ENCODE measurements at regions not wholly inside any gene's neighbourhood (a gene's known extent, or its start where the extent isn't known, plus 50 kb on each side); places are given as distances from the start of the nearest gene placed in this dataset.

DNA sequence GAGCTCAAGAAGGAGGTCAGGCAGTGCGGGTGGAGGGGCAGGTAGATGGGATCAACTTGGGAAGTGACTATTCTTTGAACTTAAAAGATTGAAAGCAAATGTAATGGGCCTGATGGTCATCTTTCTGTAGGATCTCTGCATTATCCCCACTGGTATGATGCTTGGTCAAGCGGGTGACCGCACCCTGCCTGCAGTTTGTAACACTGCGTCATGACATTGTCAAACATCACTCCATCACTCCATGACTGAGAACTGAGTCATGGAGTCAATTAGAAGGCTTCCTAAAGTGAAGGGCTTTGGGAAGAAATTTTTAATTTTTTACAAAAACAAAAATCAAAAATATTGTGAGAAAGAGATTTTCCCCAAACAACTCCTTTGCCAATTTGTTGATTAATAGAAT lies 62.4 kb upstream of the BMAL1 start:
- no peak overlapping the region for H3K4me2 ChIP-seq (ENCODE audit: insufficient read depth, low read length)
- no peaks in the 10 kb centered on the region for H4K20me1 ChIP-seq (replicated peaks; ENCODE audit: control insufficient read depth, extremely low read depth, insufficient read depth, low read length)
- FAIRE-seq (peak; percentile 83), DNase-seq (ENCODE audit: low read depth, low spot score) (peak; percentile 32)
- H3K36me3 ChIP-seq (ENCODE audit: control insufficient read depth in 2 of 2, extremely low read depth in 1 of 2, insufficient read depth in 2 of 2, low read length in 2 of 2): no peaks in the 10 kb centered on the region
- no peaks in the 10 kb centered on the region for H3K9me3 ChIP-seq (replicated peaks; ENCODE audit: control insufficient read depth, insufficient read depth, low read length)
- TF ChIP-seq POLR2AphosphoS5 (IDR thresholded peaks at IDR 0.05; ENCODE audit: insufficient read depth, low read depth, low read length) (no peak), FOS (IDR thresholded peaks at IDR 0.05; ENCODE audit: borderline replicate concordance, insufficient read depth, low read length) (peak; percentile 64)
- no peaks in the 10 kb centered on the region for H3K9me1 ChIP-seq (replicated peaks; ENCODE audit: control insufficient read depth, extremely low read depth, insufficient read depth, low read length)
- H3K4me1 ChIP-seq (ENCODE audit: control insufficient read depth, extremely low read depth, insufficient read depth, low read length): peaks cover 20% of the 10 kb centered on the region
- H3K79me2 ChIP-seq (ENCODE audit: control insufficient read depth, insufficient read depth, low read length): no peaks in the 10 kb centered on the region
- intact Hi-C loops (cut with micrococcal nuclease) (loop anchor here (5.0 kb wide), 1 partner anchor 98 kb away; no protein-coding TSS in a partner anchor), dilution Hi-C loops (cut with MboI; ENCODE audit: extremely low pct_ligation_motif_present, low sequenced_read_pairs) (no loop called here)
- H3K4me3 ChIP-seq (replicated peaks in 1 of 3; ENCODE audit: insufficient read depth in 1 of 3, low read depth in 1 of 3, low read length in 3 of 3): no peak overlapping the region
- ChIA-PET POLR2A (no interaction called here), CTCF (interaction anchor here (1.1 to 11.1 kb wide), 3 partner anchors 15 to 120 kb away, joined by 3 to 170 read pairs (median 17); no protein-coding TSS in a partner anchor)
- no peaks in the 10 kb centered on the region for H3K27me3 ChIP-seq (ENCODE audit: control insufficient read depth in 2 of 2, insufficient read depth in 2 of 2, low read length in 2 of 2)
- H3K9ac ChIP-seq (replicated peaks; ENCODE audit: extremely low read depth, insufficient read depth, low read length): no peak overlapping the region
- peak overlapping the region; percentile 99 for H3K27ac ChIP-seq (ENCODE audit: insufficient read depth, low read depth, low read length)
- H2AFZ ChIP-seq (ENCODE audit: low read depth, low read length): no peak overlapping the region
- BruUV-seq (replicated peaks): no TSS peak

DNA sequence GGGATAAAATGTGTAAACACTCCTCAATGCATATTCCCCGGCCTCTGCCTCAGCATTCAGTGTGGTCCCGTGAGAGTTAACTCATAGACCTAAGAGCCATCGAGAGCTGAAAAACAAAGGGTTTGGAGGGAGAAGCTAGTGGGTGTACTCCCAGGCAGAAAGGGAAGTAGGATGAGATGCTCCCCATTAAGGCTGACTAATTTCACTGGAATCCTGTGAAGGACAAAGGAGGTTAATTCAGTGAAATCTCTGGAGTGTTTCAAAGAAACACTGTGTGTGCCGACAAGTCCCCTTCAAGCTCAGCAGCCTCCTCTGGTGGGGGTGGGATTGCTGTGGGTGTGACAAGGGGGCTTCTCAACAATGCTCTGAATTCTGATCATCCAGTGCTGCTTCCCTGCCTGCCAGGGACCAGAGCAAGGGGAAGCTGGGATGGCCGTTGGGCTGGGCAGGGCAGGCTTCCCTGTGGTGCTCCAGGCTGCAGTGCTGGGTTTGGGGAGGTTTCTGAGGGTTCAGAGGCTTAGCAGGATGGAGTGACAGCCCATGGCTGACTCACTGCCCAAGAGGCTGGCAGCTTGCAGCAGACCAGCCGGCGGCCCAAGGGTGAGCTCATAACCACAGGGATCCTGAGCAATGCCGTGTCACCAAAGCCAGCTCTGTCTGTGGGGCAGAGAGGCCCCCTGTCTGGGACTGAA lies 61.4 kb upstream of the BMAL1 start:
- dilution Hi-C loops (cut with MboI; ENCODE audit: extremely low pct_ligation_motif_present, low sequenced_read_pairs): no loop called here
- ChIA-PET CTCF (interaction anchor here (1.0 to 11.1 kb wide), 10 partner anchors 8 to 252 kb away, joined by 3 to 170 read pairs (median 6); no protein-coding TSS in a partner anchor), POLR2A (interaction anchor here (0.7 kb wide), 1 partner anchor 21 kb away, joined by 3 read pairs; no protein-coding TSS in a partner anchor)
- intact Hi-C loops (cut with micrococcal nuclease): loop anchor here (1.0 to 5.0 kb wide), 5 partner anchors 45 to 247 kb away; partner anchors contain the start of genes BMAL1 and BTBD10
- Histone ChIP-seq H3K79me2 (ENCODE audit: control insufficient read depth, insufficient read depth, low read length) (no peaks in the 10 kb centered on the region), H3K9me1 (replicated peaks; ENCODE audit: control insufficient read depth, extremely low read depth, insufficient read depth, low read length) (no peaks in the 10 kb centered on the region), H3K9ac (replicated peaks; ENCODE audit: extremely low read depth, insufficient read depth, low read length) (peak overlapping the region; percentile 87), H3K9me3 (replicated peaks; ENCODE audit: control insufficient read depth, insufficient read depth, low read length) (no peaks in the 10 kb centered on the region), H4K20me1 (replicated peaks; ENCODE audit: control insufficient read depth, extremely low read depth, insufficient read depth, low read length) (no peaks in the 10 kb centered on the region), H3K4me1 (ENCODE audit: control insufficient read depth, extremely low read depth, insufficient read depth, low read length) (peaks cover 20% of the 10 kb centered on the region), H2AFZ (ENCODE audit: low read depth, low read length) (peak overlapping the region; percentile 76), H3K4me2 (ENCODE audit: insufficient read depth, low read length) (peak overlapping the region; percentile 80), H3K36me3 (ENCODE audit: control insufficient read depth in 2 of 2, extremely low read depth in 1 of 2, insufficient read depth in 2 of 2, low read length in 2 of 2) (no peaks in the 10 kb centered on the region), H3K27ac (ENCODE audit: insufficient read depth, low read depth, low read length) (peak overlapping the region; percentile 99), H3K27me3 (ENCODE audit: control insufficient read depth in 2 of 2, insufficient read depth in 2 of 2, low read length in 2 of 2) (no peaks in the 10 kb centered on the region), H3K4me3 (replicated peaks in 1 of 3; ENCODE audit: insufficient read depth in 1 of 3, low read depth in 1 of 3, low read length in 3 of 3) (peak overlapping the region in 1 of 3 experiments; percentile 17)
- TF ChIP-seq, protein P1, sequence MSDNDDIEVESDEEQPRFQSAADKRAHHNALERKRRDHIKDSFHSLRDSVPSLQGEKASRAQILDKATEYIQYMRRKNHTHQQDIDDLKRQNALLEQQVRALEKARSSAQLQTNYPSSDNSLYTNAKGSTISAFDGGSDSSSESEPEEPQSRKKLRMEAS (IDR thresholded peaks at IDR 0.05; ENCODE audit: insufficient read depth, insufficient read length): no peak
- no peak for TF ChIP-seq GATA2 (IDR thresholded peaks at IDR 0.05; ENCODE audit: insufficient read depth, insufficient read length, low read depth, low read length)
- no peak for TF ChIP-seq EZH2 (IDR thresholded peaks at IDR 0.05; ENCODE audit: borderline replicate concordance, low read depth, low read length, severe bottlenecking)
- TF ChIP-seq POLR2A (IDR thresholded peaks at IDR 0.05; ENCODE audit: low read depth, low read length): peak; percentile 53
- TF ChIP-seq MYC (IDR thresholded peaks at IDR 0.05; ENCODE audit: low read depth, low read length): no peak
- peak; percentile 44 for TF ChIP-seq JUN (IDR thresholded peaks at IDR 0.05; ENCODE audit: borderline replicate concordance, insufficient read depth, insufficient read length, low read depth)
- TF ChIP-seq FOS (IDR thresholded peaks at IDR 0.05; ENCODE audit: borderline replicate concordance, insufficient read depth, low read length): peak; percentile 75
- TF ChIP-seq POLR2AphosphoS5 (IDR thresholded peaks at IDR 0.05; ENCODE audit: insufficient read depth, low read depth, low read length): peak; percentile 79
- TF ChIP-seq, protein P2, sequence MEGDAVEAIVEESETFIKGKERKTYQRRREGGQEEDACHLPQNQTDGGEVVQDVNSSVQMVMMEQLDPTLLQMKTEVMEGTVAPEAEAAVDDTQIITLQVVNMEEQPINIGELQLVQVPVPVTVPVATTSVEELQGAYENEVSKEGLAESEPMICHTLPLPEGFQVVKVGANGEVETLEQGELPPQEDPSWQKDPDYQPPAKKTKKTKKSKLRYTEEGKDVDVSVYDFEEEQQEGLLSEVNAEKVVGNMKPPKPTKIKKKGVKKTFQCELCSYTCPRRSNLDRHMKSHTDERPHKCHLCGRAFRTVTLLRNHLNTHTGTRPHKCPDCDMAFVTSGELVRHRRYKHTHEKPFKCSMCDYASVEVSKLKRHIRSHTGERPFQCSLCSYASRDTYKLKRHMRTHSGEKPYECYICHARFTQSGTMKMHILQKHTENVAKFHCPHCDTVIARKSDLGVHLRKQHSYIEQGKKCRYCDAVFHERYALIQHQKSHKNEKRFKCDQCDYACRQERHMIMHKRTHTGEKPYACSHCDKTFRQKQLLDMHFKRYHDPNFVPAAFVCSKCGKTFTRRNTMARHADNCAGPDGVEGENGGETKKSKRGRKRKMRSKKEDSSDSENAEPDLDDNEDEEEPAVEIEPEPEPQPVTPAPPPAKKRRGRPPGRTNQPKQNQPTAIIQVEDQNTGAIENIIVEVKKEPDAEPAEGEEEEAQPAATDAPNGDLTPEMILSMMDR (IDR thresholded peaks at IDR 0.05; ENCODE audit: extremely low read depth in 1 of 2, insufficient read depth in 1 of 2, low read depth in 1 of 2, low read length in 2 of 2): no peak
- DNase-seq (ENCODE audit: low read depth, low spot score): peak; percentile 66
- FAIRE-seq: peak; percentile 94
- TSS peak; percentile 89 for BruUV-seq (replicated peaks)

Data from endothelial cell of umbilical vein (primary cell).